Tibial nerve (tissue), 4 donors: ENCODE measurements at regions not wholly inside any gene's neighbourhood (a gene's known extent, or its start where the extent isn't known, plus 50 kb on each side); places are given as distances from the start of the nearest gene placed in this dataset.

Source experiments
- CTCF ChIP-seq, 5 experiments: fragments of 200-600 bp in 3 of 5; fragments of 450-650 bp in 2 of 5; sonication (generic) in 3 of 5; IDR thresholded peaks; one replicate each; pipeline ENCODE4 v1.5.1; 2016 to 2019; ENCODE audit warnings: antibody characterized with exemption in 5 of 5, mild to moderate bottlenecking in 3 of 5, moderate library complexity in 2 of 5
- EP300 ChIP-seq, 2 donors: sonication (generic); formaldehyde crosslinking; IDR thresholded peaks; one replicate each; pipeline ENCODE4 v1.6.1; 2017; ENCODE audit warnings: antibody characterized with exemption in 2 of 2, mild to moderate bottlenecking in 1 of 2
- POLR2A ChIP-seq, 2 donors: fragments of 450-650 bp; IDR thresholded peaks; one replicate each; pipeline ENCODE4 v1.6.1; 2017; ENCODE audit warnings: antibody characterized with exemption in 2 of 2, mild to moderate bottlenecking in 2 of 2, moderate library complexity in 2 of 2

DNA sequence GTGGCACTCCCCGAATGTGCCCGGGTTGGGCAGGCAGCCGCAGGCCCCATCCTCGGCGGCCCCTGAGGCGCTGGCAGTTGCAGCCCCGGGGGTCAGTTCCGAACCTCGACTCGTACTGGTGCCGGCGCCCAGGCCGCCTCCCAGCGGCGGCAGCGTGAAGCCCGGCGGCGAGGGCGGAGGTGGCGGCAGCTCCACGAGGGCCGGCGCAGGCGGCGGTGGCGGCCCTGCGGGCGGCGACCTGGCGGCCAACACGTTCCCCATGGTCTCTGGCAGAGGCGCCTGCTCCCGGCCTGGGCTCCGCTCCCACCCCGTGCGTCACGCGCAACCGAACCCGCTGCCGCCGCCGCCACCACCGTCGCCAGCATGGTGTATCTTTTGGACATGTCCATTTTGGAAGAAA is 196.3 kb downstream of the CCDC74A start:
- TF ChIP-seq CTCF (IDR thresholded peaks at IDR 0.05) = no peak
- TF ChIP-seq EP300 (IDR thresholded peaks at IDR 0.05) = no peak
- no peak for TF ChIP-seq POLR2A (IDR thresholded peaks at IDR 0.05)
